Right lobe of liver (tissue), 6 donors: ENCODE measurements at regions not wholly inside any gene's neighbourhood (a gene's known extent, or its start where the extent isn't known, plus 50 kb on each side); places are given as distances from the start of the nearest gene placed in this dataset.

ENCODE experiments used
- ATAC-seq, 4 donors: fragments of 200-7000 bp; cut with Tn5 transposase; one replicate each; pipeline ENCODE4 v1.9.1; 2020; ENCODE audit warnings: mild to moderate bottlenecking in 4 of 4, moderate library complexity in 4 of 4
- DNase-seq, 3 donors: peaks; one replicate each; pipeline ENCODE4 v3.0.0-alpha.2; 2020
- H3K27ac ChIP-seq, 3 donors: fragments of 200-600 bp; one replicate each; pipeline ENCODE4 v1.8.0; 2022
- H3K27me3 ChIP-seq, 2 donors: fragments of 200-600 bp; one replicate each; pipeline ENCODE4 v1.8.0; 2022
- H3K36me3 ChIP-seq, 4 donors: fragments of 200-600 bp; sonication (generic) in 1 of 4; one replicate each; pipeline versions ENCODE4 v1.5.1 to v1.8.0; 2017 to 2022; ENCODE audit warnings: control low read depth in 1 of 4
- H3K4me1 ChIP-seq, 4 donors: fragments of 200-600 bp; sonication (generic) in 1 of 4; one replicate each; pipeline versions ENCODE4 v1.5.1 to v1.8.0; 2017 to 2022; ENCODE audit warnings: control low read depth in 1 of 4
- H3K4me3 ChIP-seq, 3 donors: fragments of 200-600 bp; one replicate each; pipeline ENCODE4 v1.8.0; 2022
- H3K9me3 ChIP-seq, 4 donors: fragments of 200-600 bp; sonication (generic) in 1 of 4; one replicate each; pipeline versions ENCODE4 v1.5.1 to v1.8.0; 2017 to 2022; ENCODE audit warnings: control low read depth in 1 of 4
- CTCF ChIP-seq, 4 donors: fragments of 200-600 bp in 3 of 4; fragments of 450-650 bp in 1 of 4; IDR thresholded peaks; one replicate each; pipeline versions ENCODE4 v1.5.1 to v1.8.0; 2016 to 2022; ENCODE audit warnings: antibody characterized with exemption in 4 of 4, mild to moderate bottlenecking in 2 of 4
- POLR2A ChIP-seq: fragments of 450-650 bp; IDR thresholded peaks from one replicate; pipeline ENCODE4 v1.6.1; 2017; ENCODE audit warnings: antibody characterized with exemption, mild to moderate bottlenecking
- WGBS: methylation state at CpG from one replicate; pipeline ENCODE4 v1.1.6; 2018; ENCODE audit warnings: low coverage, low lambda C conversion rate; ENCODE audit not compliant: insufficient coverage; ENCODE audit errors: missing lambda C conversion rate; 5-methylcytosine and 5-hydroxymethylcytosine counted together
- intact Hi-C, 2 donors: fragments of 100-400 bp; cut with DNase I; formaldehyde crosslinking; loops; one replicate each; pipeline versions ENCODE4 v1.11.2 to v1.14.1; 2022
- donor health status: DM: no; HTN: yes; CAD: no.
- donor health status: DM: no; HTN: no; CAD: no.
- donor health status: DM: no; HTN: no; CAD: no.
- donor health status: DM: no; HTN: yes; CAD: no.
- donor health status: DM: no; HTN: yes; CAD: no.

GRCh38 chr1:22276396-22276748 lies 133.5 kb upstream of the WNT4 start:
- ATAC-seq = no peak

GRCh38 chr1:22277662-22278061 lies 134.8 kb upstream of the WNT4 start:
- no peak for DNase-seq
- WGBS = 70% methylated on average over 2 of the region's 10 CpGs
- no peaks in the 10 kb centered on the region for H3K36me3 ChIP-seq

More at GRCh38 chr1:22276396-22276748, 133.5 kb upstream of the WNT4 start:
- intact Hi-C loops = loop anchor here in 1 of 2 donors (10.0 kb wide), 1 partner anchor 142 kb away; no protein-coding TSS in a partner anchor
- no peaks in the 10 kb centered on the region for H3K36me3 ChIP-seq
- no peak for TF ChIP-seq POLR2A
- no peak for TF ChIP-seq CTCF (IDR thresholded peaks at IDR 0.05)
- H3K27ac ChIP-seq = no peak overlapping the region
- no peaks in the 10 kb centered on the region for H3K9me3 ChIP-seq
- H3K4me1 ChIP-seq = no peaks in the 10 kb centered on the region
- DNase-seq = no peak
- H3K27me3 ChIP-seq = peaks cover 0 to 9% of the 10 kb centered on the region in 2 donors
- no peak overlapping the region for H3K4me3 ChIP-seq
- 50% methylated on average over 1 of the region's 1 CpG for WGBS

GRCh38 chr1:22279735-22280134 lies 136.8 kb upstream of the WNT4 start:
- no peaks in the 10 kb centered on the region for H3K4me1 ChIP-seq
- H3K27ac ChIP-seq = no peak overlapping the region
- no peaks in the 10 kb centered on the region for H3K9me3 ChIP-seq
- H3K27me3 ChIP-seq = no peaks in the 10 kb centered on the region
- intact Hi-C loops = loop anchor here in 1 of 2 donors (10.0 kb wide), 1 partner anchor 145 kb away; no protein-coding TSS in a partner anchor
- DNase-seq (no peak), ATAC-seq (no peak)
- no peaks in the 10 kb centered on the region for H3K36me3 ChIP-seq
- WGBS = 100% methylated on average over 1 of the region's 3 CpGs
- TF ChIP-seq POLR2A = no peak
- TF ChIP-seq CTCF (IDR thresholded peaks at IDR 0.05) = no peak
- no peak overlapping the region for H3K4me3 ChIP-seq

More at GRCh38 chr1:22277662-22278061, 134.8 kb upstream of the WNT4 start:
- intact Hi-C loops = loop anchor here in 1 of 2 donors (10.0 kb wide), 1 partner anchor 143 kb away; no protein-coding TSS in a partner anchor
- Histone ChIP-seq H3K27ac (no peak overlapping the region), H3K27me3 (peaks cover 0 to 9% of the 10 kb centered on the region in 2 donors), H3K4me3 (no peak overlapping the region), H3K9me3 (no peaks in the 10 kb centered on the region), H3K4me1 (no peaks in the 10 kb centered on the region)
- no peak for ATAC-seq
- TF ChIP-seq POLR2A (no peak), CTCF (IDR thresholded peaks at IDR 0.05) (no peak)

- whole genome bisulfite sequencing = 83% methylated on average over 3 of the region's 3 CpGs
- Histone ChIP-seq H3K4me3 (no peak overlapping the region), H3K36me3 (no peaks in the 10 kb centered on the region), H3K27ac (no peak overlapping the region), H3K9me3 (no peaks in the 10 kb centered on the region), H3K27me3 (no peaks in the 10 kb centered on the region), H3K4me1 (no peaks in the 10 kb centered on the region)
- intact Hi-C loops = no loop called here
- DNase-seq (no peak), ATAC-seq (no peak)
- TF ChIP-seq POLR2A (no peak), CTCF (IDR thresholded peaks at IDR 0.05) (no peak)
These were observed 137.6 kb upstream of the WNT4 start for GRCh38 chr1:22280526-22280925.
